HuH-7 (cell line): ENCODE measurements at regions not wholly inside any gene's neighbourhood (a gene's known extent, or its start where the extent isn't known, plus 50 kb on each side); places are given as distances from the start of the nearest gene placed in this dataset.

Experiments
- DNase-seq: peaks from one replicate; pipeline ENCODE4 v3.0.0; 2011; ENCODE audit warnings: low spot score

DNA sequence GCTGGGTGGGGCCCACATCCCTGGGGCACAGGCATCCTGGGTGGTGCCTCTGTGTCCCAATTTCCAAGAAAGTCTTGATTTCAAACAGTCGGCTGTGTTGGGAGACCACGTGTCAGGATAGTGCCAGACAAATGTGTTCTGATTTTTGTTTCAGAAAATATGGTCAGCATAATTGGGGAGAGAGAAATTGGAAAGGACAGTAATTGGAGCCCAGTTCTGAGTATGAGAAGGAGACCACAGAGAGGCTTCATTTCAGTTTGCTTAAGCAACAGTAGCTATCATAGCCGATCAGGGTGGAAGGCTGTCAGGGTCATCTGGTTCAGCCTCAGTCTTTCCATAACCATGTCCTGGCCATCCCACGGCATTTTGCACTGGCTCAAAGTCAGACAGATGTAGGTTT is 220.7 kb downstream of the CDC5L start:
- no peak for DNase-seq

DNA sequence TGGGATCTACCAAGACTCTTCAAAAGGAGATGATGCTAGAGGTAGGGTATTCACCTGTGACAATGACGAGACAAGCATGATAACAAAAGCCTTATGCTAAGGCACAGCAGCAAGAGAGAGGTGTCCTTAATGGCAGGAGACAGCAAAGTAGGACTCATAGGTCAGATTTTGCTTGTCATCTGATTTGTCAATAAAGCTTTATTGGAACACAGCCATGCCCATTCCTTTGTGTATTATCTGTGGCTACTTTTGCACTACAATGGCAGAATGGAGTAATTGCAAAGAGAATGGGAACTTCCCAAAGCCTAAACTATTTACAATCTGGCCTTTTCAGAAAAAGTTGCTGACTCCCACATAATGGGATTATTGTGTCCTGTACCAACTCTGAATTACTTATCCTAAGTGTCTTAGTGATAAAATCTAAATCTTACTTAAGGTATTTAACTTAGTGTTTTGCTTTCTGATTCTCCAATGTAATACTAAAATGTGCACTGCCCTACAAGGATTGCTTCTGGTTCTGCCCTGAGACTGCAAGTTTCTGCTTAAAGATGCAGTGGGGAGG is 221.6 kb downstream of the CDC5L start:
- no peak for DNase-seq

DNA sequence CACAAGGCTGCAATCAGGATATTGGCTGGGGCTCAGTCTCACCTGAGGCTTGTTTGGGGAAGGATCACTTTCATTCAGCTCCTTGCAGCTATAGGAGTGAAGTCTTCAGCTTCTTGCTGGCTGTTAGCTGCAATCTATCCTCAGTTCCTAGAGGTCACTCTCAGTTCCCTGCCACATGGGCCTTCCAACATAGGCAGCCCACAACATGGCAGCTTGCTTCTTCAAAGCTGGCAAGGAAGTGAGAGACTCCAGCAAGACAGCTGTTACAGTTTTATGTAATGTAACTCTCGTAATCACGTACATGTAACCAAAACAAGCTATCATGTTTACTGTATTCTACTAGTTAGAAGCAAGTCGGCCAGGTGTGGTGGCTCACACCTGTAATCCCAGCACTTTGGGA is 226.9 kb downstream of the CDC5L start:
- DNase-seq, result no peak

DNA sequence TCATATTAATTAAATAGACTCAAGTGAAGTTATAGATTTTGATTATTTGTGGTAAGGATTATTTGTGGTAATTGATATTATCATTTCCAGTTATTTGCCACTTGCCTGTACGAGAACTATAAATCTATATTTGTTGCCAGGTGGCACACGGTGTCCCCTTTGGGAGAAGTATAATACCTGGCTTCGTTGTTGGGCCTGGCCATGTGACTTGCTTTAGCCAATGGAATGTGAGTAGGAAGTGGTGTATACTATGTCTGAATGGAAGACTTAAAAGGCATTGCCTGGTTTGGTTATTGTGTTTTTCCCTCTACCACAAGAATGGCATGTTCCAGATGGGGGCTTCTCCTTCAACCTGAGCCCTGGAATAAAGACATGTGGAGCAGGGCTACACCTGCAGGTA is 228.1 kb downstream of the CDC5L start:
- no peak for DNase-seq

DNA sequence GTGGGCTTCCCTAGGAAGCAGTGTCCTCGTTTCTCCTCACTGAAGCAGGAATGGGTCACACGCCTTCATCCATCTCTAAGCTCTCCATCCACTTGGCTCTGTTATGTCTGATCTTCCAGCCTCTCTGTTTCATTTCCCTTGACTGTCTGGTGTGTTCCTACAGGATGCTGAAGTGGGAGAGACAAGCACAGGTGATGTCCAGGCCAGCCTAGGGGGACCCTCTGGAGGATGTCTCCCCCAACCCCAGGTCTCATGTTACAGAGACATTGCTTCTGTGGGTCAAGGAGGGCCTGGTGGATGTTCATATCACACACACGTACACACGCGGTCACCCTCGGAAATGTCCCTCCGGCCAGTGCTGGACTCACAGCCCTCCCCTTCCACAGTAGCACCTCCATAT is 229.9 kb downstream of the CDC5L start:
- DNase-seq, result no peak

DNA sequence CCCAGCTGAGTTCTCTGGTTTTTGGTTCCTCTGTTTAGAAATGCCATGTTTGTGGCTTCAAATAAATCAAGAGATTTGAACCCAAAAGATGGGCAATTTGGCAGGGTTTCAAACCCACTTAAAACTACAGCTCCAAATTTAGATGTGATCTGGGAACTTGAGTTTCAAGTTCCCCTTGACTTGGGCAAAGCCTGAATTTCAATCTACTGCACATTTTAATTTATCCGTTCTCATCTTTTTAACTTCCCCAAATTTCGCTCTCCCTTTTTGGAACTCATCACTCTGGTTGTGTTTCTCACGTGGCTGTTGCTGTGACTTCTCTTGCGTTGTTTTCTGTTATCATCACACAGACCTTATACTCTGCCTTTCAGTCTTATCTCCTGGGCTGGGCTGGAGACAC is 230.9 kb downstream of the CDC5L start:
- DNase-seq, result no peak

DNA sequence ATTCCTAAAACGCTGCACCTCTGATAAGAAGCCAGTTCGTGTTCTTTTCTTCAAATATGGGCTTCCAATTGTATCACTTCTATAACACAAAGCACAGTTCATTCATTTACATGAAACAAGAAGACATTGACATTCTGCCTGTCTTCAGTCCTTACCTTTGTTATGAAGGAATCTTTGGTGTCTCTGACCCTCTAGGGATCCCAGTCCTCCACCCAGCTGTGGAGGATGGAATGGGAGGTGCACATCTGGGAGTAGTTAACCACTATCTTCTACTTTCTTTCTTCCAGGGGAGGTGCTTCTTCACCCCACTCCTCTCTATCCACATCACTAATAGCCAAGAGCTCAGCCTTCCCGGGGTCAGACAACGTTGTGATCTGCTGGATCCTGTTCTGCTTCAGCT is 233.4 kb downstream of the CDC5L start:
- no peak for DNase-seq

DNA sequence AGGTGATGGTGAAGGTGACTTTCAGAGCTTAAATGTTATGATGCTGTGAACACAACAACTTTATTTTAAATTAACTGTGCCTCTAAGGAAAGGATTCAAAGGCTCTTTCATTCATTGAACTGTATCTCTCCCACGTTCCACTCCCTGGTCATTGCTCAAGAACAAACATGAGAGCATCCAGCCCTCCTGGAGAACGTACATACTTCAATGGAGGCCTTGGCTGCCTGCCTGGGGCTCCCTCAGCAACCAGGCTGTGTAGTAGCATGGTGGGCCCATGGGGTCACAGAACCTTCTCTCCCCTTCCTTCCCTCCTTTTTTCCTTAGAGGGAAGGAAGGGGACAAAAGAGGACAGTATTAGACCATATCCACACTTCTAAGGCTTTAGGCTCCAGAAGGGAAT is 234.3 kb downstream of the CDC5L start:
- DNase-seq, result no peak

DNA sequence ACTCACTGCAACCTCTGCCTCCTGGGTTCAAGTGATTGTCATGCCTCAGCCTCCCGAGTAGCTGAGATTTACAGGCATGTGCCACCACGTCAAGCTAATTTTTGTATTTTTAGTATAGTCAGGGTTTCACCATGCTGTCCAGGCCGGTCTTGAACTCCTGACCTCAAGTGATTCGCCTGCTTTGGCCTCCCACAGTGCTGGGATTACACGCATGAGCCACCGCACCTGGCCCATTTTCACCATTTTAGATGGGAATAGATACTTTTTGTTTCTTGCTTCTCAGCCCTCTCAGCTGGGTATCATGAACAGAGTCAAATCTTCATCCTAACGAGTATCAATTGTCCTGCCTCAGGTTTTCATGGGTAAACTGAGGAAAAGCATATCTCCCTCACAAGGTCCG is 235.0 kb downstream of the CDC5L start:
- no peak for DNase-seq

DNA sequence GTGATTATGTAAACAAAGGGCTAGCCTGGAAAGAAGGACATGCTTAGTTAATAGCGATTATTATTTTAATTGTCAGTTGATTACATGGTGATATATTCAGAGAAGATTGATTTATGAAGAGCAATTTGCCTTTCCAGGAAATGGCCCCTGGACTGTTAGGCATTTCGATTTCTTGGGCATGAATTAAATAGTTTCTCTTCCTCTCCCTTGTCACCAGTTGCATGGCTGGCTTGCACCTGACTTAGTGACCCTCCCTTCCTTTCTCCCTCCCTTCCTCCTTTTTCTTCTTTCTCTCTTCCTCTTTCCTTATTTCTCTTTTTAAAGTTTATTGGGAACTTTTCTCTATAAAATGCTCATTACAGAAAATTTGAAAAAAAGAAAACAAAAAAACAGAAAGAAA is 235.4 kb downstream of the CDC5L start:
- no peak for DNase-seq

DNA sequence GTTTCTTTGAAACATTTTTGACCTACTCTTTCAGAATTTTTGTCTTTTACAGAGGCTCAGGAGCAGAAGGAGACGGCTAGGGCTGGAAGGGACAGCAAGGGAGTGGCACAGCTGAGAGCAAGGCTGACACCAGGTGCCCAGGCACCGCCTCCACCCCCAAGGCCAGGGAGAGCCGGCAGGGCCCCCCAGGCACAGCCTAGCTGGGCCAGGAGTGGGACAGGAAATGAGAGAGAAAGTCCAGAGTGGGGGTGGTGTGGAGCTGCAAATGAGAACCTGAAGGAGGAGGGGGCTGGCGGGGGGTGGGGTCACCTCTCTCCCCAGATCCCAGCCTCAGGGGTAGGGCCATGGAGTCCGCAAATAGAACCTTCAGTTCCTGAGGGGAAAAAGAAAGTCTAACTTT is 236.7 kb downstream of the CDC5L start:
- no peak for DNase-seq

DNA sequence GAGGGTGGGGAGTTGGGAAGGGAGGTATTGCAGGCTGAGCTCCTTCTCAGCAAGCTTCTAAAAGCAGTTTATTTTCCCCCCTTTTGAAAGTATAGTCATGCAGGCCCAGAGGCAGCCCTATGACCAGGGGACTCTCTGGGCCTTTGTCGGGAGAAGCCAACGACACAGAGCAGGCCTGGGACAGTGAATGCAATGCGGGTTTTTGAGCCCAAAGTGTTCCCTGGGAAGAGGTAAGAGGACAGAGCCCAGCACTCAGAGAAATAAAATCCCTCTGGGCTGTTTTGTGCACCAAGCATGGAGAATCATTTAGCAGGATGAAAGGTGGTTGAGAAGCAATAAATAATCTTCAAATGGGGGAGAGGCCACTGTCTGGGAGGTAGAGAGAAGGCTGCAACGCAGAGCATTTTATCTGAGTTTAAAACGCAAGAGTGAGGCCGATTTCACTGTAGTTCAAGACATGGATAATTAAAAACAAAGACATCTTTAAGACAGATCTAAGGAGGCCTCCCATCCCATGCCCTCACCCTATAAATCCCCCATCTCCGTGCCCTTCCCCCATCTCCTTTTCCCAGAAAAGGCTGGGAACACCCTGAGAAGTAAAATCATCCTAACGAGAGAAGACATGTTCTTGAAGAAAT is 237.5 kb downstream of the CDC5L start:
- DNase-seq, result no peak

DNA sequence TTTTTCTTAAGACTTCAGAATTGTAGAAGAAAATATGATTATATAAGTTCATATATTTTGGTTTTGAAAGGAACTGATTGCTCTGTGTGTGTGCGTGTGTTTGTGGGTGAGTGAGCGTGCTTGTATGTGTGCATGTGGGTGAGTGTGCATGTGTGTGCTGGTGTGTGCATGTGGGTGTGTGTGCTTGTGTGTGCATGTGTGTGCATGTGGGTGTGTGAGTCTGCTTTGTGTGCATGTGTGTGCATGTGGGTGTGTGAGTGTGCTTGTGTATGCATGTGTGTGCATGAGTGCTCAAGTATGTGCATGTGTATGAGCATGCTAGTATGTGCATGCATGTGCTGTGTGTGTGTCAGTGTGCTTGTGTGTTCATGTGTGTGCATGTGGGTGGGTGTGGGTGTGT is 238.5 kb downstream of the CDC5L start:
- no peak for DNase-seq

DNA sequence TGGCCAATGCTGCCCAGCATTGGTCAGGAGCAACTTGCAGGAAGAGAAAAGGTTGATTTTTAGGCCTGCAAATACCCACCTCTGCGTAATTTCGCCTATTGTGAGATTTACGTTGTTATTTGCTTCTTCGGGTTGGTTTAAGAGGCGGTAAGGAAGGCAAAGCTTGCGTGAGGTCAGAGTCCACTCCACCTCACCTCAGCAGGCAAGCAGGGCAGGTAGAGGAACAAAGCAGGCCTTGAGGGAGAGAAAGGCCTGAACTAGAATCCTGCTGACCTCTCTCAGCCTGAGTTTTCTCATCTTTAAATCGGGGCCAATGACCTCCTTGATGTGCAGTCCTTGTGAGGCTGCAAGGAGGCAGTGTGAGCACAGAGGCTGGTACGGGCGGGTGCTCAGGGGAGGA is 239.1 kb downstream of the CDC5L start:
- DNase-seq, result no peak

DNA sequence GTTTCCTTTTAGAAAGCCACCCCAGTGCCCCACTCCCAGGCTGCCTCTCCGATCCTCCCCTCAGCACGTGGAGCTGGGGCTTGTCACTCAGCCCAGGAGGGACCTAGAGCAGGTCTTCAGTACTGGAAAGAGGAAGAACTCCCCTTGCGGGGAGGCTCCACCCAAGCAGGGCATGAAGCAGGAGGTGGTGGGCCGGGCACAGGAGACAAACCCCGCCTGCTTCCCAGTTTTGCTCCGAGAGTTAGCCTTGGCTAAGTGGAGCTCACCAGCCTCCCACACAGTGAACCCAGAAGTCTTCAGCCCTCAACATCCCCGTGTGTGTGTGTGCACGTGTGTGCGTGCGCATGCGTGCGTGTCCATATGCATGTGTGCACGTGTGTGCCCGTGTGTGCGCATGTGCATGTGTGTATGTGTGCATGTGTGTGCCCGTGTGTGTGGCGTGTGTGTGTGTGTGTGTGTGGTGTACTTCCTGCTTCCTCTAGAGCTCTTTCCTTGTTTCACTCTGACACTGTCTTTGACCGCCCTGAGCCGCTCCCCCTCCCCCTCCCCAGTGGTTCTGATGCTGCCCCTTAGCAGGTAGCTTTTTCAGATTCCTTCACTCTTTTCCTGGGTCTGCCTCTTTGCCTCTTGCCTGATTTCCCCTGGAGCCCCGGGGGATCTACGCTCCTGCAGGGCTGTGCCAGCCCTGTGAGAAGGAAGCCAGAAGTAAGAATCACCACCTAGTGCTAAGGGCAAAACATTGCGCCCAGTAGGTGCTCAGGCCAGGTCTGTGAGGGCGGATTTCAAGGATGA is 239.8 kb downstream of the CDC5L start:
- no peak for DNase-seq

DNA sequence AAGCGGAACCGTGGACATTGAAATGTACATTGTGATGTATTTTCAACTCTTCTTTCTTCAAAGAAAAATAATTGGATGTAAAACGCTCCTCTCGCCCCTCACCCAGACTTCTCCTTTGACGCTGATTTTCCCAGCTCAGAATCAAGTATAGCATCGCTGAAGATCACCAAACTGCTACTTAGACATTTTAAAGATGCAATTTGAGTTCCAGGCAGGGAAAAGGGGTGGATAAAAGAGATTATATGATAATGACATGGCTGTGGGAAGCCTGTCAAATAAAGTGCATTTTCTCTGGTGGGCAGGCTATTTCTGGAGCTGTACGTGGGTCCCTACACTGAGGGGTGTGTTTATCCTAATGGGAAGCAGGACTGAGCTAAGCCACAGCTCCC is 240.4 kb downstream of the CDC5L start:
- DNase-seq, result no peak

DNA sequence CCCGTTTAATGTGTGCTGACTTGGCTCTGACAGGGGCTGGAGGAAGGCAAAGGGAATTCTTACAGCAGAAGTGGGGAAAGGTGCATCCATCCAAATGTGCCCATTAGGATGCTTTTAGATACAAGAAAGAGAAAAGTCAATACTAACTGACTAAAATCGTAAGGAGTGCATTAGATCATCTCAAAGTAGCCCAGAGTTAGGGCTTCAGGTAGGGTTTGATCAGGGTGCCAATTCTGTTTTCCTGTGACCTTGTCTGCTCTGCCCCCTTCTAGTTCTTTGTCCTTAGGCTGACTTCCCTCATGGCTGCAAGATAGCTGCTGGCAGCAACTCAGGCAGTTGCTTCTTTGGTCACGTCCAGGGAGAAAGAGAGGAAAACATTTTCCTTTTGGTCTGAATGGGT is 240.8 kb downstream of the CDC5L start:
- DNase-seq, result no peak

DNA sequence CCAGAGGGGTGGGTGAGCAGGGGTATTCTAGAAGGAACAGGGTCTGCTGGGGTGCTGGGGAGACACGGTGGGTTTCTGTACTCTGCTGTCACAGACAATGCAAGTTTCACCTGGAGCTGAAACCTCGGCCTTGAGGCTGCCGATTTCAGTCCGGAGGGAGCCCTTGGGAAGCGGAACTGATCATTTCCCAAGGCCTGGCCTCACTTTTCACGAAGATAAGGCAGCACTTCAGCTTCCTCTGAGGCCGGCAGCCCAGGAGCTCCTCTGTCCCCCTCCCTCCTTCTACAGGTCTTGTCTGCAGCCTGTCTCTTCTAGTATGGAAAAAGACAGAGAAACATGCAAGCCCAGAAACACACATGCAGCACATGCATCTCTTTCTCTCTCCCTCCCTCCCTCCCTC is 242.1 kb downstream of the CDC5L start:
- DNase-seq, result no peak

DNA sequence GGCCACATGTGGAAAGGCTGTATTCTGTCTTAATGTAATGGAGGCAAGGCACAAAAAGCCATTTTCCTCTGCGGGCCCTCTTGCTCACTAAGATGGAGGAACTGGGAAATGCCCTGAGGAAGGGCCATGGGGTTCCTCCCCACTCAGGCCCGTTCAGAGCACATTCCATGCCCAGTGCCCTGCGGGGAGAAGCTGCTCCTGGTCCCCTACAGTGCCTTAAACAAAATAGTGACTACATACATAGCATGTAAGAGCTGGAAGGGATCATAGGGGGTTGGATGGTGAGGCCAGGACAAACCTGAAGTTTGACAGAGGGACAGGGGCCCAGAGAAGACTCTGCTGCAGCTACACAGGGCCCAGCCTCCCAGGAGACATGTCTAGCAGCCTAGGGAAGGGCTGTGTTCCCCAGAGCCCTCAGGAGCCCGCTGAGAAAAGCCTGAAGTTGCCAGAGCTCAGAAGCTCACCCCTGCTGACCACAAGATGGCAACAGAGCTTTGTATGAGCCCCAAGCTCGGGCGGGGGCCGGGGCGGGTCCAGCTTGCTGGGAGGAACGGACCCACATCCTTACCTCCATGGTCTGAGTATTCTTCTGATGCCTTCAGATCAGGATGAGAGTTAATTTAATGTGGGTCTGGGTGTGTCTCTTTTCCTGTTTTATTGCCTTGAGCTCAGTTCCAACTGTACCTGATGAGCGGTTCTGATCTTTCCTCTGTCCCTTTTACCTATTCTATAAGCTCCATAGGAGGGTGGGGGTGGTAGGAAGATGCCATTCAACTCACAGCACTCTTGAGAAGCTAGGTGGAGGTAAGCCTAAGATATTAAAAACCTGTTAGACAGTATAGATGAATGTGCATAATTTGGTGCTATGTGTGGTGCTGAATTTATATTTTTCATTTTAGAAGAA is 242.9 kb downstream of the CDC5L start:
- DNase-seq, result peak; percentile 64

DNA sequence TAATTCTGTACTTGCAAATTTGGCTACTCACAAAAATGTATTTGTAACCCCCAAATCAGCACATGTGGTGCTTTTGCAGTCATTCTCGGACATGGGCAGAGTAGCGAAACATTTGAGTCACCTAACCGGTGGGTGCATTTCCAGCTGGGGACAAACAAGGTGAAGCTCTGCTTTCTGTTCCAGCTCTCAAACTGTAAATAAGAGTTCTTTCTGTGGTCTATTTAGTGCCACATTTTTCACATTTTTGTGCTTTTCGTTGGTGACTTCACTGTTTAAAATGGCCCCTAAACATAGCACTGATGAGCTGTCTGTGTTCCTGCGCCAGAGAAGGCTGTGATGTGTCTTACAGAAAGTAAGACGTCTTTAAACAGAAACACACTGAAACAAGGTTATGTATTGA is 244.5 kb downstream of the CDC5L start:
- no peak for DNase-seq

DNA sequence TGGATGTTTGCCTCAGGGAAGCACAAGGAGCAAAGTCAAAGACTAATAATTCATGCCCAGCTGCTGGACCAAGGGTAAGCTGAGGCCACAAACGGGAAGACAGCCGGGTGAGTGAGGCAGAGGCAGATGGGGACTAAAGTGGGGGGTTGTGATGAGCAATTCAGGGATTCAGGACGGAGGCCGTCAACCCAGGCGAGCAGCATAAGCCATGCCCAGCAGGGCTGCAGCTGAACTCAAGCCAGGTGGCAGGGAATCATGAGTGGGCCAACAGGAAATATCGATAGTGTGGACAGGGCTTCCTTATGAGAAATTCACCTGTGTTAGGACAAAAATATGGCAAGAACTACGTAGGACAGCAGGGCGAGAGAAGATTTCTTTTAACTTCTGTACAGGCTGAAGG is 246.8 kb downstream of the CDC5L start:
- DNase-seq, result no peak

DNA sequence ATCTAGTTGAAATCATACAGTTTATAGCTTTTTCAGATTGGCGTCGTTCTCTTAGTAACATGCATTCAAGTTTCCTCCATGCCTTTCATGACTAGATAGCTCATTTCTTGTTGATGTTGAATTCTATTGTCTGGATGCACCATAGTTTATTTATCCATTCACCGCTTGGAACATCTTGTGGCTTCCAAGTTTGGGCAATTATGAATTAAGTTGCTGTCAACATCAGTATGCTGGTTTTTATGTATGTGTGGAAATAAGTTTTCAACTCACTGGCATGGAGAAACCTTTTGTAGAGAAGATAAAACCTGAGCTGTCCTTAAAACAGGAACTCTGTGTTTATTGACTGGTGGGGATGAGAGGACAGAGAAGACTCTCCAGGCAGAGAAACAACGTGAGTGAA is 248.0 kb downstream of the CDC5L start:
- DNase-seq, result no peak
